OCI-LY1 (cell line): ENCODE measurements at regions not wholly inside any gene's neighbourhood (a gene's known extent, or its start where the extent isn't known, plus 50 kb on each side); places are given as distances from the start of the nearest gene placed in this dataset.

Experiments
- H2AFZ ChIP-seq: fragments of 200-600 bp; sonication (generic), shearing (Covaris generic); 2 replicates; pipeline ENCODE4 v1.6.0; 2014; ENCODE audit warnings: antibody characterized with exemption, mild to moderate bottlenecking, low read length
- H3F3A ChIP-seq: fragments of 200-600 bp; sonication (generic), shearing (Covaris generic); 2 replicates; pipeline ENCODE4 v1.6.0; 2014; ENCODE audit warnings: mild to moderate bottlenecking, antibody characterized with exemption, low read length, moderate library complexity; ENCODE audit not compliant: insufficient read depth
- H3K27ac ChIP-seq: fragments of 200-600 bp; sonication (generic); 2 replicates; pipeline ENCODE4 v1.5.1; 2014; ENCODE audit warnings: low read length, mixed run types, mild to moderate bottlenecking, low read depth; ENCODE audit not compliant: poor library complexity, severe bottlenecking
- H3K27me3 ChIP-seq: fragments of 200-600 bp; sonication (generic); 2 replicates; pipeline ENCODE4 v1.6.0; 2014; ENCODE audit warnings: antibody characterized with exemption, mild to moderate bottlenecking, low read length, moderate library complexity; ENCODE audit not compliant: insufficient read depth
- H3K36me3 ChIP-seq: fragments of 200-600 bp; sonication (generic); 2 replicates; pipeline ENCODE4 v1.6.1; 2014; ENCODE audit warnings: mild to moderate bottlenecking, antibody characterized with exemption, low read length, moderate library complexity, mixed read lengths; ENCODE audit not compliant: insufficient read depth
- H3K4me1 ChIP-seq: fragments of 200-600 bp; sonication (generic); 2 replicates; pipeline ENCODE4 v1.5.1; 2014; ENCODE audit warnings: mild to moderate bottlenecking, low read length, moderate library complexity; ENCODE audit not compliant: insufficient read depth, severe bottlenecking
- H3K4me2 ChIP-seq: fragments of 200-600 bp; sonication (generic), shearing (Covaris generic); 2 replicates; pipeline ENCODE4 v1.6.1; 2014; ENCODE audit warnings: low read length
- H3K4me3 ChIP-seq: fragments of 200-600 bp; sonication (generic); 2 replicates; pipeline ENCODE4 v1.5.1; 2014; ENCODE audit warnings: low read length, low read depth, mild to moderate bottlenecking, mixed read lengths; ENCODE audit not compliant: poor library complexity, severe bottlenecking
- H3K79me2 ChIP-seq: fragments of 200-600 bp; shearing (Covaris generic); 2 replicates; pipeline ENCODE4 v1.6.1; 2016; ENCODE audit warnings: mixed run types, low read length, mixed read lengths; ENCODE audit not compliant: insufficient read depth
- H3K9ac ChIP-seq: fragments of 200-600 bp; sonication (generic), shearing (Covaris generic); 2 replicates; pipeline ENCODE4 v1.6.1; 2014; ENCODE audit warnings: mild to moderate bottlenecking, low read length, mixed read lengths
- H3K9me2 ChIP-seq: fragments of 200-600 bp; sonication (generic), shearing (Covaris generic); 2 replicates; pipeline ENCODE4 v1.6.1; 2014; ENCODE audit warnings: low read depth, mild to moderate bottlenecking, low read length, mixed read lengths
- H3K9me3 ChIP-seq: fragments of 200-600 bp; shearing (Covaris generic); 2 replicates; pipeline ENCODE4 v1.6.1; 2014; ENCODE audit warnings: low read length, mixed read lengths
- H4K20me1 ChIP-seq: fragments of 200-600 bp; sonication (generic), shearing (Covaris generic); 2 replicates; pipeline ENCODE4 v1.6.0; 2016; ENCODE audit warnings: mild to moderate bottlenecking, low read length; ENCODE audit not compliant: insufficient read depth
- EZH2 ChIP-seq: fragments of 200-600 bp; sonication (generic), shearing (Covaris generic); IDR thresholded peaks from 2 replicates; pipeline ENCODE4 v1.8.0; 2017; ENCODE audit warnings: borderline replicate concordance, mixed run types, mild to moderate bottlenecking, antibody characterized with exemption, low read length, moderate library complexity, mixed read lengths
- TF ChIP-seq, protein P1 (sequence below): fragments of 200-600 bp; sonication (generic), shearing (Covaris generic); IDR thresholded peaks from 2 replicates; pipeline ENCODE4 v1.5.1; 2017; ENCODE audit warnings: mild to moderate bottlenecking, antibody characterized with exemption, low read length, moderate library complexity, mixed read lengths

- Histone ChIP-seq H3K9me2 (no peaks in the 10 kb centered on the region), H3K36me3 (no peaks in the 10 kb centered on the region), H3K9ac (no peak overlapping the region), H3K4me1 (no peaks in the 10 kb centered on the region), H3K27ac (no peak overlapping the region), H3K4me3 (no peak overlapping the region), H3F3A (no peaks in the 10 kb centered on the region), H3K4me2 (no peak overlapping the region), H3K9me3 (no peaks in the 10 kb centered on the region), H3K27me3 (no peaks in the 10 kb centered on the region), H3K79me2 (no peaks in the 10 kb centered on the region), H4K20me1 (no peaks in the 10 kb centered on the region), H2AFZ (no peak overlapping the region)
- TF ChIP-seq EZH2: no peak
- TF ChIP-seq, protein P1, sequence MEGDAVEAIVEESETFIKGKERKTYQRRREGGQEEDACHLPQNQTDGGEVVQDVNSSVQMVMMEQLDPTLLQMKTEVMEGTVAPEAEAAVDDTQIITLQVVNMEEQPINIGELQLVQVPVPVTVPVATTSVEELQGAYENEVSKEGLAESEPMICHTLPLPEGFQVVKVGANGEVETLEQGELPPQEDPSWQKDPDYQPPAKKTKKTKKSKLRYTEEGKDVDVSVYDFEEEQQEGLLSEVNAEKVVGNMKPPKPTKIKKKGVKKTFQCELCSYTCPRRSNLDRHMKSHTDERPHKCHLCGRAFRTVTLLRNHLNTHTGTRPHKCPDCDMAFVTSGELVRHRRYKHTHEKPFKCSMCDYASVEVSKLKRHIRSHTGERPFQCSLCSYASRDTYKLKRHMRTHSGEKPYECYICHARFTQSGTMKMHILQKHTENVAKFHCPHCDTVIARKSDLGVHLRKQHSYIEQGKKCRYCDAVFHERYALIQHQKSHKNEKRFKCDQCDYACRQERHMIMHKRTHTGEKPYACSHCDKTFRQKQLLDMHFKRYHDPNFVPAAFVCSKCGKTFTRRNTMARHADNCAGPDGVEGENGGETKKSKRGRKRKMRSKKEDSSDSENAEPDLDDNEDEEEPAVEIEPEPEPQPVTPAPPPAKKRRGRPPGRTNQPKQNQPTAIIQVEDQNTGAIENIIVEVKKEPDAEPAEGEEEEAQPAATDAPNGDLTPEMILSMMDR: no peak
These were observed 296.8 kb upstream of the ANKH start for GRCh38 chr5:15168358-15168757.

- Histone ChIP-seq H3K27ac (no peak overlapping the region), H3K4me3 (no peak overlapping the region), H3K79me2 (no peaks in the 10 kb centered on the region), H4K20me1 (no peaks in the 10 kb centered on the region), H3K27me3 (no peaks in the 10 kb centered on the region), H3F3A (no peaks in the 10 kb centered on the region), H3K9me3 (no peaks in the 10 kb centered on the region), H3K9me2 (no peaks in the 10 kb centered on the region), H3K36me3 (no peaks in the 10 kb centered on the region), H3K4me1 (no peaks in the 10 kb centered on the region), H3K4me2 (no peak overlapping the region), H3K9ac (no peak overlapping the region), H2AFZ (no peak overlapping the region)
- no peak for TF ChIP-seq EZH2
- TF ChIP-seq, protein P1: no peak
These were observed 288.5 kb upstream of the ANKH start for GRCh38 chr5:15160091-15160490.

DNA sequence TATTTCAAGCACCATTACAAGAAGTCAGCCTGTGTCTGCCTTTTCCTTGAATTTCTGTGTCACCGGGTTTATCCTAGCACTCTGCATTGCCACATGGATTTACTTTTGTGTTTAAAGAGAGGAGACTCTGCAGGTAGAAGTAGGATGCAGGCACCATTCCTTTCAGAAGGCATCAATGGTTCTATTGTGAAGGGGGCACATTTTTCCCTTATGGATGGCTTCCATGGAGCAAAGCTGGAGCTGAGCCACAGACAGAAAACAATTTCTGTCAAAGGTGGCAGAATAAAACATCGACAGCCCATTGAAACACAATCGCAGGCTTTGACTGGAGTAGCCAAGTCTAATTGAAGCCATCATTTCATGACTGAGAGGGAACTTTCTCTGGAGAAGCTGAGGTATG, 288.0 kb upstream of the ANKH start:
- H3K4me3 ChIP-seq: no peak overlapping the region
- no peaks in the 10 kb centered on the region for H3K36me3 ChIP-seq
- no peaks in the 10 kb centered on the region for H3F3A ChIP-seq
- H3K79me2 ChIP-seq: no peaks in the 10 kb centered on the region
- H3K4me1 ChIP-seq: no peaks in the 10 kb centered on the region
- no peaks in the 10 kb centered on the region for H4K20me1 ChIP-seq
- no peak overlapping the region for H3K27ac ChIP-seq
- H3K4me2 ChIP-seq: no peak overlapping the region
- no peak overlapping the region for H2AFZ ChIP-seq
- TF ChIP-seq EZH2: no peak
- TF ChIP-seq, protein P1: no peak
- no peaks in the 10 kb centered on the region for H3K27me3 ChIP-seq
- H3K9me2 ChIP-seq: no peaks in the 10 kb centered on the region
- H3K9ac ChIP-seq: no peak overlapping the region
- no peaks in the 10 kb centered on the region for H3K9me3 ChIP-seq
